AG09319 (cell line): ENCODE measurements at regions not wholly inside any gene's neighbourhood (a gene's known extent, or its start where the extent isn't known, plus 50 kb on each side); places are given as distances from the start of the nearest gene placed in this dataset.

Experiments
- DNase-seq: peaks from one replicate; pipeline ENCODE4 v3.0.0-alpha.2; 2010; ENCODE audit warnings: low read depth; ENCODE audit errors: extremely low read depth
- CTCF ChIP-seq: IDR thresholded peaks from 2 replicates; pipeline ENCODE4 v1.5.1; 2011; ENCODE audit warnings: low read depth, mild to moderate bottlenecking, inconsistent platforms, low read length, moderate library complexity

GRCh38 chr18:43914018-43914417 lies 636.7 kb upstream of the SYT4 start:
- TF ChIP-seq CTCF, result no peak
- DNase-seq, result no peak

GRCh38 chr18:43916984-43917383 lies 639.7 kb upstream of the SYT4 start:
- TF ChIP-seq CTCF, result no peak
- no peak for DNase-seq

- no peak for TF ChIP-seq CTCF
- DNase-seq, result no peak
Measured at GRCh38 chr18:43917520-43917919, 640.2 kb upstream of the SYT4 start.

DNA sequence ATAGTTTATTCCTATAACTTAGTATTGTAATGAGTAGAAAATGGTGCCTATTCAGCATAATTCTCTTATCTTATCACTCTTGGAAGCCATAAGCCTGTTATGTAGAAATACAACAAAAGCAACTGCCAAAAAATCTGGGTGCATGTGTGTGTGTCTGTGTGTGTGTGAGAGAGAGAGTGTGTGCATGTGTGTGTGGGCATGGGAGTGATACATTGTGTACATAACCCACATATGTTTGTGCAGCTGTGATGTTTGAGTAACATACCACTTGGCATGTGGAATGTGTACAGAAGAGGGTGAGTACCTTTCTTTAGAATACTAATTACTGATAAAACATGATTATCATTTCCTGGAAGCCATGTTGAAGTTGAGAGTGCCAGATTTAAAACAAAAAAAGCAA lies 642.3 kb upstream of the SYT4 start:
- no peak for TF ChIP-seq CTCF
- DNase-seq, result no peak

GRCh38 chr18:43931439-43931838 lies 654.1 kb upstream of the SYT4 start:
- no peak for DNase-seq
- TF ChIP-seq CTCF, result no peak

- no peak for TF ChIP-seq CTCF
Measured at GRCh38 chr18:43932140-43932539, 654.9 kb upstream of the SYT4 start.

GRCh38 chr18:43933177-43933576 lies 655.9 kb upstream of the SYT4 start:
- DNase-seq, result no peak
- no peak for TF ChIP-seq CTCF

More at GRCh38 chr18:43932140-43932539, 654.9 kb upstream of the SYT4 start:
- no peak for DNase-seq

DNA sequence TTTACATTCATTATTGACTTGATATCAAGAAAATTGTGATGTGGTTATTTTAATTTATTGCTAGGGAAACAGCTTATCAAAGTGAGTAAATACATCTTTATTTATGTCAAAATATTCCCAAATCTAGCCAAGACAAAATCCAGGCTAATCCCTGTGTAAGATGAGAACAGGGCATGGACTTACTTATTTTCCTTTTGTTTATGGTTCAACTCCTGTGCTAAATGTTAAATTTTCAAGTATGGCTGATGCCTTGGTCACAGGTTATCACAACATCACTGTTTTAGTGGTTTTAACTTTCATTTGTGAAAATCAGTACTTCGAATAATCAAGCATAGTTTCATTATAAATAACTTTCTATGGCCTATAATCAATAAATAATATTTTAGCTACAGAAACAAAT lies 657.0 kb upstream of the SYT4 start:
- no peak for DNase-seq
- no peak for TF ChIP-seq CTCF
